ENCODE measurements at regions not wholly inside any gene's neighbourhood (a gene's known extent, or its start where the extent isn't known, plus 50 kb on each side); places are given as distances from the start of the nearest gene placed in this dataset.
"Not testable (repeated sequence)": the region's sequence is repeated elsewhere in the genome, so short reads cannot be mapped to it uniquely, and the experiment has no call there.

DNA sequence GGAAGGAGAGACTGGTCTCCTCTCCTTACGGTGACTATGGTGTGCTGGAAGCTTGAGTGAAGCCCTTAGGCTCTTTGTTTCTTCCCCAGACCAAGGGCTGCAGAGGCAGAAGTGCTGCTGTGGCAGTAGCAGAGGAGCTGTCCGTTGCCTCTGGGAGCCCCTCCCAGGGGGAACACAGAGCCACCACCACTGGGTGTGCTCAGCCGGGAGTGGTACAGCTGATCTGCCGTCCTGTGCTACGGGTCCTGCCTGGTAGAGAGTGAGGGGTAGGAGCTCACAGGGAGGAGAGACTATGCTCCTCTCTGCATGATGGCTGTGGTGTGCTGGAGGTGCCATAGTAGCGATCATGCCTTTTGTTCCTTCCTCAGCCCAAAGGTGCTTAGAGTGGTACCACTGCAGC, 318.7 kb downstream of the DOK5 start:
- no peak for DNase-seq

- no peak for DNase-seq
Measured at GRCh38 chr20:54793291-54793992, 318.0 kb downstream of the DOK5 start.

DNA sequence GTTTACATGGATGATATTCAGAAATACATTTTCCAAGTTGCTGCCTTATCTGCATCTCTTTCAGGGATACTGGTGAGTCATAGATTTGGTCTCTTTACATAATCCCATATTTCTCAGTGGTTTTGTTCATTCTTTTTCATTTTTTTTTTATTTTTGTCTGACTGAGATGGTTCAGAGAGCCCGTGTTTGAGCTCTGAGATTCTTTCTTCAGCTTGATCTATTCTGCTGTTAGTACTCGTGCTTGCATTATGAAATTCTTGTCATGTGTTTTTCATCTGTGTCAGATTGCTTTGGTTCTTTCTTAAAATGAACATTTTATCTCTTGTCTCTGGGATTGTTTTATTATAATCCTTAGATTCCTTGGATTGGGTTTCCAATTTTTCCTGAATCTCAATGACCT, 317.3 kb downstream of the DOK5 start:
- no peak for DNase-seq

GRCh38 chr20:54788260-54788659, 312.9 kb downstream of the DOK5 start:
- not testable (repeated sequence) for DNase-seq

DNA sequence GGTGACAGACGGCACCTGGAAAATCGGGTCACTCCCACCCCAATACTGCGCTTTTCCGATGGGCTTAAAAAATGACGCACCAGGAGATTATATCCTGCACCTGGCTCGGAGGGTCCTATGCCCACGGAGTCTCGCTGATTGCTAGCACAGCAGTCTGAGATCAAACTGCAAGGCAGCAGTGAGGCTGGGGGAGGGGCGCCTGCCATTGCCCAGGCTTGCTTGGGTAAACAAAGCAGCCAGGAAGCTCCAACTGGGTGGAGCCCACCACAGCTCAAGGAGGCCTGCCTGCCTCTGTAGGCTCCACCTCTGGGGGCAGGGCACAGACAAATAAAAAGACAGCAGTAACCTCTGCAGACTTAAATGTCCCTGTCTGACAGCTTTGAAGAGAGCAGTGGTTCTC, 307.4 kb downstream of the DOK5 start:
- not testable (repeated sequence) for DNase-seq

- DNase-seq = no peak
Measured at GRCh38 chr20:54774426-54774825, 299.0 kb downstream of the DOK5 start.

DNA sequence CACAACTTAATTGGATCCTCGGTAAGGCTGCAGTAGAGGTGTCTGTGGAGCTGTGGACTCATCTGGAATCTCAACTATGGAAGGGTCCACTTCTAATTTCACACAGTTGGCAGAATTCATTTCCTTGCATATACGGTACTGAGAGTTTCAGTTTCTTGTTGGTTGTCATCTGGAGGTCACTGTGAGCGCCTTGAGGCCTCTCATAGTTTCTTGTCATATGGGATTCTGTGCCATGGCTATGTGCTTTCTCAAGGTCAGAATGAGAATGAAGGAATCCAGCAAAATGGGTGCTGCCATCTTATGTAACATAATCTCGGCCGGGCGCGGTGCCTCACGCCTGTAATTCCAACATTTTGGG, 298.2 kb downstream of the DOK5 start:
- DNase-seq = no peak

DNA sequence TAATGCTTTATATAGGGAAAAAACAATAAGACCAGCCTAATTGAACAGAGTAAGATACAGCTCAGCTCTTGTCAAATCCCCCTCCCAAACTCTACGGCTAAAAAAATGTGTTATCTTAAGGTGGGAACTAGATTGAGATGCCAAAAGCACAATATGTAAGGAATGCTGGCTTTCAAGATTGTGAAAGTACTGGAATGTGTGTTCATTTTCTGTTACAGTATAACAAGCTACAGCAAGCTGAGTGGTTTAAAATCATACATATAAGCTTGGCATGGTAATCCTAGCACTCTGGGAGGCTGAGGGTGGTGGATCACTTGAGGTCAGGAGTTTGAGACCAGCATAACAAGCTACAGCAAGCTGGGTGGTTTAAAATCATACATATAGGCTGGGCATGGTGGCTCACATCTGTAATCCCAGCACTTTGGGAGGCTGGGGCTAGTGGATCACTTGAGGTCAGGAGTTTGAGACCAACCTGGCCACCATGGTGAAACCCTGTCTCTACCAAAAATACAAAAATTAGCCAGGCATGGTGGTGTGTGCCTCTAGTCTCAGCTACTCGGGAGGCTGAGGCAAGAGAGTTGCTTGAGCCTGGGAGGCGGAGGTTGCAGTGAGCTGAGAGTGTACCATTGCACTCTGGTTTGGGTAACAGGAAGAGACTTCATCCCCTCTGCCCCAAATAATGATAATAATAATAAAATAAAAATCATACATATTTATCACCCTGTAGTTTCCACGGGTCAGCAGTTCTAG, 297.7 kb downstream of the DOK5 start:
- no peak for DNase-seq

DNA sequence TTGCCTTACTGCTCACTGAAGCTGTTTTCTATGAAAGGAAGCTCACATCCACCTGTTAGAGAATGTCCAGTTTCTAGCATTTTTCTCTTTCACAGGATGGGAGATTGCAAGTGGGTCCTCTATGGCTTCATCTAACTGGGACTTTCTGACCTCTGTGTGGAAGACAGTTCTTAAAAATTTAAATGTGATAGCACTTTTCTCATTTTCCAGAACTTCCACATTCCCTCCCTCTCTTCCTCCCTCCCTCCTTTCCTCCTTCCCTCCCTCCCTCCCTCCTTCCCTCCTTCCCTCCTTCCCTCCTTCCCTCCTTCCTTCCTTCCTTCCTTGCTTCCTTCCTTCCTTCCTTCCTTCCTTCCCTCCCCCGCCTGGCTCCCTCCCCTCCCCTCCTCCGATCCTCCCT, 291.1 kb downstream of the DOK5 start:
- no peak for DNase-seq

DNA sequence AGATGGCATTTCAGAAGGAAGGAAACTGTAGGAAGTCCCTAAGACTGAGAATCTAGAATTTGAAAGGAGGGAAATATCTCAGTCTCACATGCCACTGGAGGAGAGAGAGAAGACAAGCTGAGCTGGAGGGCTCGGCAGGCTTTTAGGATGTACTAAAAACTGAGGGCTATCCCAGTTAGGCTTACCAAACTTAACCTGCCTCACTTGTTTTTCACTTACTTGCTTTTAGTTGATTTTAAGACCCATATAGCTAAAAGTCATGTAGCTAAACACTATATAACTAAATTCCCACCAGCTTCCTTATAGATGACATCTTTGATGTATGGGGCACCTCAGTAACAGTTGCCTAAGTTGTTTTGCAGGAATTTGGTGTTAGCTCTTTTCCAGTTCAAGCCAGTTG, 288.0 kb downstream of the DOK5 start:
- DNase-seq = no peak

GRCh38 chr20:54759589-54759988, 284.2 kb downstream of the DOK5 start:
- DNase-seq = no peak

DNA sequence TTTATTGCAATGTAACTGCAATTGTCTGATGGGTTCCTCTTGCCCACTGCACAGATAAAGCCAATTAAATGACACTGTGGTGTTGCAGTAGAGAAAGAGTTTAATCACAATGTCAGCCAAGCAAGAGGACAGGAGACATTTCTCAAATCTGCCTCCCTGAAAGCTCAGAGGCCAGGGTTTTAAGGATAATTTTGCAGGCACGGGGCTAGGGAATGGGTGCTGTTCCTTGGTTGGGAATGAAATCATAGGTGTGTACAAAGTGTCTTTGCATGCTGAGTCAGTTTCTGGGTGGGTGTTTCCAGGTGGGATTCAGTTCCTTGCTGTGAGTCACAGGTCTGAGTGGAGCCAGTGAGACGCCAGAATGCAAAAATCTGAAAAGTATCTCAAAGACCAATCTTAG, 271.4 kb downstream of the DOK5 start:
- no peak for DNase-seq

DNA sequence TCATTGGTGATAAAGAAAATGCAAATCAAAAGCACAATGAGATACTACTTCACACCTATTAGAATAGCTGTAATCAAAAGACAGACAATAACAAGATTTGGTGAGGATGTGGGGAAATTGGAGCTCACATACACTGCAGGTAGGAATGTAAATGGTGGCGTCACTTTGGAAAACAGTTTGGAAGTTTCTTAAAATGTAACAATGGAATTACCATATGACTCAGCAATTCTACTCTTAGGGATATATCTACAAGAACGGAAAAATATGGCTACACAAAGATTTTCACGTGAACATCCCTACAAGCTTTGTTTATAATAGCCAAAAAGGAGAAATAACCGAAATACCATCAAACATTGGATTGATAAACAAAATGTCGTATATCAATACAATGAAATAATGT, 270.4 kb downstream of the DOK5 start:
- DNase-seq = no peak

GRCh38 chr20:54744097-54744496, 268.7 kb downstream of the DOK5 start:
- no peak for DNase-seq

DNA sequence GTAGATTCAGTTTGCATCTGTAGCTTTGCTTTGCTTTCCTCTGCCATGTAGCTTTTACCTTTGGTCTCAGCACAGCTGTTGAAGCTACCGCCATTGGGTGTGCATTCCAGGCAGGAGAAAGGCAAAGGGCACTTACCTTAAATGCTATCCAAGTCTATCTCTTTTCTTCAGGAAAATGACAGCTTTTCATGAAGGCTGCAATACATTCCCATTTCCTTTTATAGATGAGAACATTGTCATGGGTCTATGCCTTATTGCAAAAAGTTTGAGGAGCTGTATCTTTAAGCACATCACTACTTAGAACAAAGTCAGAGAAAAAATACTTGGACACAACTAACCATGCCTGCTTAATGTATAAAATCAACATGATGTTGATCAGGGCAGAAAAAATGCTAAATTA, 266.8 kb downstream of the DOK5 start:
- no peak for DNase-seq

DNA sequence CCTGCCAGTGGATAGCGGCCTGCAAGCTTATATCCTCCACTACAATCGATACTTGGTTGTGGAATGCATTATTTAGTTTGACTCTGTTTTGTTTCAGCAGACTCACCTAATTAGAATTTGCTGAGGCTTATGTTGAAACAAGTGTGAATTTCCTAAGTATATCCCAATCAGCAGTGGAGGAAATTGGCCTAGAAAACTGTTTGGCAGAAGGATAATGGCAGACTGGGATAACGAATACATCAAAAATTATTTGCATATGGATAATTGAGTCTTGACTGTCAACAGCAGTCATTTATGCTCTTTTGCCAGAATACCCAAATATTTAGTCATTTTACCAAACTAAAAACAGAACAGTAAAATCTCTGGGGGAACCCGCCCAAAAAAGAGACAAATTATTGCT, 261.0 kb downstream of the DOK5 start:
- no peak for DNase-seq

DNA sequence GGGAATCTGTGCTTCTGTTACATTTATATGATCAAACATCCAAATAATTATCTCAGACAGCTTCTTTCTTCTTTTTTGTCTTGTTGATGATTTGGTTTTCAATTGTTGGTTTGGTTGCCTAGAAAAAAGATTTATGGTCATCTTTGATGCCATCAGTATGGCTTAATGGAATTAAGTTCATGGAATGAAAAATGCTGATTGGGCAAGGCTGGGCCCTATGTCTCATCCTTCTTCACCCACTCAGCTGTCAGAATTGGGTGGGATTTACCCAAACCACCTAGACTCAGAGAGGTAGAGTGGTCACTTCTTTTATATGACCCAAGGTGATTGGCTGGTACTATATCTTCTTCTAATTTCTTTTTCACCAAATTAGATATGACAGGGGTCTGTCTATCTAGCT, 258.3 kb downstream of the DOK5 start:
- DNase-seq = no peak

DNA sequence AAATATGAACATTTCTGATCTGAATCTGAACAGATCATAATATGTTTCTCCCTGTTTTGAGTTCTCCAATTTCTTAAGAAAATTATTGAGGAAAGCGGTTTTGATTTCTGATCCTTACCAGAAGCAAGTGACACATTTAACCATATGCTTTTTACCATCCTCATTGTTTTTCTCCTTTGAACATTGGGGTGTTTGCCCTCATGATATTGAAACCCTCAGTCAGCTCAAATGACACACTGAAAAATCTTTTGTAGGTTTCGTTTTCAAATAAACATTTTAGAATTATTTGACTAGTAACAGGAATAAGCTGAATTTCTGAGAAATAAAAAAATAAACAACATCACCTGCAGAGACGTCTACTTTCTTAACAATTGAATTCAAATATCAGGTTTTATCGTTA, 252.1 kb downstream of the DOK5 start:
- DNase-seq = no peak

DNA sequence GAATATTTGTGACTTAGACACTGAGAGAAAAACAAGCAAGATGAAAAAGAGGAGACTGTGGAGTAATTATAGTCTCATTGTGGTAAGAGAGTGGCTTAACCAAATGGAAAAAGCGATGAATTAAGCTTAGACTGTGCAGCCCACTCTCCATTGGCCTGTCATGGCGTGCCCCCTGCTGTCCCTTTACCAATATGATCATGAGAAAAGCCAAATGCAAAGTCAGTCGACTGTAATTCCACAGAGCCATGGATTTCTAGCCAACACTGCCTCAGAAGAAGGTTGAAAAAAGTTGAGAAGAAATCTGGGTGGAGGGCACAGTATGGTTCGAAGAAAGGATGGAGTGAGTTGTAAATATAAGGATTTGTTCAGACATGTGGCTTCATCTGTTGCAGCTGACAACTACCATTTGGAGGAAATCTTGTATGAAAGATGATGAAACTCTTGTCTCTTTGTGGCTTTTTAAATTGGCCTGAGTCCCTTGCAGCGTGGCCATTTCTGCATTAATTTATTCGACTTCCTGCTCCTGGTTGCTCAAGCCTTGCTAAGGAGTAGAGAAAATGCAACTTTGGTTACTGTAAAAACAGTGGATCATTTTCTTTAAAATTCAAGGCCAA, 251.4 kb downstream of the DOK5 start:
- no peak for DNase-seq

DNA sequence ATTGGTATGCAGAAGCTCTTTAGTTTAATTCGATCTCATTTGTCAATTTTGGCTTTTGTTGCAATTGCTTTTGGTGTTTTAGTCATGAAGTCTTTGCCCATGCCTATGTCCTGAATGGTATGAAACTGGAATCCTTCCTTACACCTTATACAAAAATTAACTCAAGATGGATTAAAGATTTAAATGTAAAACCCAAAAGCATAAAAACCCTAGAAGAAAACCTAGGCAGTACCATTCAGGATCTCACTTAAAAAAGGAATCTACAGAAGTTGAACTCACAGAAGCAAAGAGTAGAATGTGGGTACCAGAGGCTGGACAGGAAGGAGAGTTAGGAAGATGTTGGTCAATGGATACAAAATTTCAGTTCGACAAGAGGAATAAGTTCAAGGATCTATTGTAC, 249.9 kb downstream of the DOK5 start:
- not testable (repeated sequence) for DNase-seq

GRCh38 chr20:54723723-54724122, 248.3 kb downstream of the DOK5 start:
- no peak for DNase-seq

GRCh38 chr20:54717983-54718382, 242.6 kb downstream of the DOK5 start:
- DNase-seq = no peak

GRCh38 chr20:54716790-54717189, 241.4 kb downstream of the DOK5 start:
- no peak for DNase-seq

DNA sequence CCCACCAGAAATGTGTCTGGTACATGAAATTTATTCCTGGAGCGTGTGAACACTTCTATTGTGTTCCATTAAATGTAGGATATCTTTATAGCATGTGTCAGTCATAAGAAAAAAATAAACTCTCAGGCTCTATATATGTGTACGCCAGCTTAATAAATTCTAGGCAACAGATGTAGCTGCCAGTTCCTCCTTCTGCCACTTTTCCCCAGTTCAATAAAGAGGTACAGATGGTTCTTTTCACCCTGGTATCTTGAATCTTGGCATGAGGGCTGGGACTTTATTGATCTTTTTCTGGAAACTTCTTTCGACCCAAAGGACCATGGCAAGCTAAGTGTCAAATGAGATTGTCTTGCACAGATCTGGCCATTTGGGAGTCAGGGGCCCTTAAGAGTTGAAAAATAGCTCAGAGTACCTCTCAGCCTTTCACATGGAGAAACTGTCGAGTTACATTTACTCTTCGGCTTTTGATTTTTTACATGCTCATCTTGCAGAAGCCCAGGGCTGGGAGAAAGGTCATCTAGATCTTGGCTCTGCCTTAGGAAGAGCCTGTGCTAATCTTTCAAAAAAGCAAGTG, 240.9 kb downstream of the DOK5 start:
- DNase-seq = no peak
